KMS-11 (cell line): ENCODE measurements at regions not wholly inside any gene's neighbourhood (a gene's known extent, or its start where the extent isn't known, plus 50 kb on each side); places are given as distances from the start of the nearest gene placed in this dataset.

Experiments
- H2AFZ ChIP-seq: fragments of 200-600 bp; sonication (generic); 2 replicates; pipeline ENCODE4 v1.6.1; 2016; ENCODE audit warnings: antibody characterized with exemption, mixed run types, low read depth
- H3K27ac ChIP-seq: fragments of 200-600 bp; sonication (generic); 2 replicates; pipeline ENCODE4 v1.6.1; 2016; ENCODE audit warnings: mild to moderate bottlenecking, mixed run types
- H3K27me3 ChIP-seq: fragments of 200-600 bp; sonication (generic); 2 replicates; pipeline ENCODE4 v1.6.1; 2017; ENCODE audit warnings: mild to moderate bottlenecking, low read depth, mixed run types, moderate library complexity; ENCODE audit not compliant: insufficient read depth
- H3K36me3 ChIP-seq: fragments of 200-600 bp; sonication (generic); 2 replicates; pipeline ENCODE4 v1.6.1; 2017; ENCODE audit warnings: mild to moderate bottlenecking, mixed run types; ENCODE audit not compliant: insufficient read depth
- H3K4me1 ChIP-seq: fragments of 200-600 bp; sonication (generic); 2 replicates; pipeline ENCODE4 v1.6.1; 2016; ENCODE audit warnings: mild to moderate bottlenecking, low read depth, mixed run types; ENCODE audit not compliant: poor library complexity, severe bottlenecking
- H3K4me2 ChIP-seq: fragments of 200-600 bp; sonication (generic); 2 replicates; pipeline ENCODE4 v1.7.0; 2016; ENCODE audit warnings: mild to moderate bottlenecking, mixed run types
- H3K4me3 ChIP-seq: fragments of 200-600 bp; sonication (generic); IDR thresholded peaks from 2 replicates; pipeline ENCODE4 v1.6.1; 2017; ENCODE audit warnings: low read depth, low read length, mixed read lengths; ENCODE audit not compliant: insufficient read depth
- H3K79me2 ChIP-seq: fragments of 200-600 bp; sonication (generic); 2 replicates; pipeline ENCODE4 v1.6.1; 2016; ENCODE audit warnings: low read depth, mixed run types; ENCODE audit not compliant: insufficient read depth
- H3K9ac ChIP-seq: fragments of 200-600 bp; sonication (generic); 2 replicates; pipeline ENCODE4 v1.6.1; 2016; ENCODE audit warnings: mild to moderate bottlenecking, mixed run types
- H4K20me1 ChIP-seq: fragments of 200-600 bp; sonication (generic); 2 replicates; pipeline ENCODE4 v1.6.1; 2016; ENCODE audit warnings: mild to moderate bottlenecking, mixed run types; ENCODE audit not compliant: insufficient read depth
- CTCF ChIP-seq: fragments of 200-600 bp; sonication (generic); conservative IDR thresholded peaks from 2 replicates; pipeline ENCODE4 v1.6.1; 2017; ENCODE audit warnings: low read depth, mild to moderate bottlenecking, antibody characterized with exemption, low read length, moderate library complexity, mixed read lengths

GRCh38 chr6:139550361-139550760 lies 175.9 kb upstream of the CITED2 start:
- no peak overlapping the region for H3K9ac ChIP-seq

DNA sequence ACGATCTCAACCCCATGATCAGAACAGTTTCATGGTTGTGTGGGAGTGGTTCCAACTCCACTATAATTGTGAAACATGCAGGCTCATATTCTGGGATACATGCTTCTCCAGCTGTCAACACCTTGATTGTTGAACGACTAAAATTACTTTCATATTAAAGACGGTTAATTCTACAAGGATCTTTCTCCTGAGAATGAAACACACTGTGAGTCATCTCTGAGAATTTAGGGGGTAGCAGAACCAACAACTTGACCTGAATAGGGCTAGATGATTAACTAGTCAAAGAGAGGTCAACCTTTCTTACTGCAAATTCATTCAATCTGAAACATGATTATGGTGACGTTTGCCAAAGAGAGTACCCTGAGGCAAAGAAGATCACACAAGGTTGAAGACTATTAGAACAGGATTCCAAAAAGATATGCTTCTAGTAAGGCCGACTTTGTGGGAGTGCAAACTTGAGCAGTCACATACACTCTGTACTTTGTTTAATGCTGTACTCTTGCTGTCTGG lies 175.2 kb upstream of the CITED2 start:
- H2AFZ ChIP-seq: no peak overlapping the region
- H3K4me1 ChIP-seq: no peaks in the 10 kb centered on the region
- no peak overlapping the region for H3K27ac ChIP-seq
- H3K36me3 ChIP-seq: no peaks in the 10 kb centered on the region
- H3K27me3 ChIP-seq: no peaks in the 10 kb centered on the region
- no peak overlapping the region for H3K4me3 ChIP-seq
- no peak for TF ChIP-seq CTCF
- no peaks in the 10 kb centered on the region for H3K79me2 ChIP-seq
- no peak overlapping the region for H3K9ac ChIP-seq
- no peaks in the 10 kb centered on the region for H4K20me1 ChIP-seq
- H3K4me2 ChIP-seq: no peak overlapping the region

More at GRCh38 chr6:139550361-139550760, 175.9 kb upstream of the CITED2 start:
- Histone ChIP-seq H3K4me1 (no peaks in the 10 kb centered on the region), H2AFZ (no peak overlapping the region), H3K79me2 (no peaks in the 10 kb centered on the region), H3K36me3 (no peaks in the 10 kb centered on the region), H3K27me3 (no peaks in the 10 kb centered on the region), H3K4me3 (no peak overlapping the region), H4K20me1 (no peaks in the 10 kb centered on the region), H3K4me2 (no peak overlapping the region), H3K27ac (no peak overlapping the region)
- no peak for TF ChIP-seq CTCF

DNA sequence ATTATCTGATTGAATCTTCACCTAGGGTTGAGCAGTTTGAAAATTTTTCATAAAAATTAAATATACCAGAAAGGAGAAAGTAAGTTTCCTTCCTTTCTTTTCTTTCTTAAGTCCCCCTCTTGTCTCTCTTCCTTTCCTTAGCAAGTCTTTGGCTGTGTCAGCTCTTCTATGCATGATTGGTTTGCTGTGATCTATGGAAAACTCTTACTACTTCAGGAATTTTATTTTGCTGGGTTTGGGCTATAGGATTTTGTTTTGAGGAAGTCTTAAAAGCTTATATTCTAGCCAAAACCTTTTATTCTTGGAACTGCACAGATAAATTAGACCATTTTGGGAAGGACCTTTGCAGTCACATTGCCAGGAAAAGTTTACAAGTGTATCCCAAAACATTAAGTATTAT lies 173.4 kb upstream of the CITED2 start:
- no peaks in the 10 kb centered on the region for H3K27me3 ChIP-seq
- no peaks in the 10 kb centered on the region for H3K4me1 ChIP-seq
- no peaks in the 10 kb centered on the region for H3K36me3 ChIP-seq
- H3K9ac ChIP-seq: no peak overlapping the region
- no peaks in the 10 kb centered on the region for H3K79me2 ChIP-seq
- H4K20me1 ChIP-seq: no peaks in the 10 kb centered on the region
- TF ChIP-seq CTCF: no peak
- no peak overlapping the region for H2AFZ ChIP-seq
- H3K4me3 ChIP-seq: no peak overlapping the region
- H3K27ac ChIP-seq: no peak overlapping the region
- H3K4me2 ChIP-seq: no peak overlapping the region

DNA sequence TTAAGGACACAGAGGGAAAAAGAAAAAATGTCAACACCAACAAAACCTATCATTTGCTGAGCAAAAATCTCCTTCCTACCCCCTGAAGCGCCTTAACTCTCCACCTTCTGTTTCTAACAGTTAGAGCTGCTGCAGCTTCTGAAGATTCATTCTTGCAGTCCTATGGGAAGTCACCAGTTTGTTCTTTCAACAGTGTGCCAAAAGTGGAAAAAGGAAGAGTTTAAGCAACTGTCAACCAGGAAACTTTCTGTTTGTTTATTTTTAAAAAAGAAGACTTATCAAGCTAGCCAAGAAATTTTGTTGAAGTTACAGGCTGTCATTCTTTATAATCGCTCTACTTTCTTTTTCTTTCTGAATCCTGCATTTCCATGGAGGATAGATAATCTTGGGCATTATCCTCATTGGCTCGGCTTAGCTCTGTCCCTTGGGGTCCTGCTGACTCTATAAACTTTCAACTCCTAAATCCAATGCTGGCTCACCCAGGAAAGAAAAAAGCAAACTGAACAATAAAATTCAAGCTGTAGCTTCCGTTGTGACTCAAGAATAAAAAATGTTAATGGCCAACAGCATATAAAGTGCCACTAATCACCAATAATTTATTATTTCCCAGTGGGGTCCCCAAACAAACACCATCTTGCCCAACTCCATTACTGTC lies 172.8 kb upstream of the CITED2 start:
- no peak for TF ChIP-seq CTCF
- Histone ChIP-seq H3K4me2 (no peak overlapping the region), H2AFZ (no peak overlapping the region), H3K79me2 (no peaks in the 10 kb centered on the region), H3K27me3 (no peaks in the 10 kb centered on the region), H3K4me1 (no peaks in the 10 kb centered on the region), H3K36me3 (no peaks in the 10 kb centered on the region), H3K4me3 (no peak overlapping the region), H3K27ac (no peak overlapping the region), H4K20me1 (no peaks in the 10 kb centered on the region), H3K9ac (no peak overlapping the region)
